ENCODE measurements at regions not wholly inside any gene's neighbourhood (a gene's known extent, or its start where the extent isn't known, plus 50 kb on each side); places are given as distances from the start of the nearest gene placed in this dataset.

GRCh38 chr12:92539110-92539749 lies 163.6 kb upstream of the PLEKHG7 start:
- TF ChIP-seq, protein P1, sequence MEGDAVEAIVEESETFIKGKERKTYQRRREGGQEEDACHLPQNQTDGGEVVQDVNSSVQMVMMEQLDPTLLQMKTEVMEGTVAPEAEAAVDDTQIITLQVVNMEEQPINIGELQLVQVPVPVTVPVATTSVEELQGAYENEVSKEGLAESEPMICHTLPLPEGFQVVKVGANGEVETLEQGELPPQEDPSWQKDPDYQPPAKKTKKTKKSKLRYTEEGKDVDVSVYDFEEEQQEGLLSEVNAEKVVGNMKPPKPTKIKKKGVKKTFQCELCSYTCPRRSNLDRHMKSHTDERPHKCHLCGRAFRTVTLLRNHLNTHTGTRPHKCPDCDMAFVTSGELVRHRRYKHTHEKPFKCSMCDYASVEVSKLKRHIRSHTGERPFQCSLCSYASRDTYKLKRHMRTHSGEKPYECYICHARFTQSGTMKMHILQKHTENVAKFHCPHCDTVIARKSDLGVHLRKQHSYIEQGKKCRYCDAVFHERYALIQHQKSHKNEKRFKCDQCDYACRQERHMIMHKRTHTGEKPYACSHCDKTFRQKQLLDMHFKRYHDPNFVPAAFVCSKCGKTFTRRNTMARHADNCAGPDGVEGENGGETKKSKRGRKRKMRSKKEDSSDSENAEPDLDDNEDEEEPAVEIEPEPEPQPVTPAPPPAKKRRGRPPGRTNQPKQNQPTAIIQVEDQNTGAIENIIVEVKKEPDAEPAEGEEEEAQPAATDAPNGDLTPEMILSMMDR (conservative IDR thresholded peaks at IDR 0.05; ENCODE audit: low read length) = no peak
- no peak for TF ChIP-seq EZH2phosphoT487 (IDR thresholded peaks at IDR 0.05; ENCODE audit: borderline replicate concordance, low read depth, low read length)

Measured in OCI-LY7 (cell line).